ENCODE measurements at regions not wholly inside any gene's neighbourhood (a gene's known extent, or its start where the extent isn't known, plus 50 kb on each side); places are given as distances from the start of the nearest gene placed in this dataset.

- Histone ChIP-seq H3K9me3 (ENCODE audit: insufficient read depth, low read depth, low read length) (no peaks in the 10 kb centered on the region), H3K79me2 (ENCODE audit: insufficient read depth, low read length) (no peaks in the 10 kb centered on the region), H3K27me3 (ENCODE audit: insufficient read depth, low read length) (no peaks in the 10 kb centered on the region), H3K27ac (ENCODE audit: low read depth, low read length) (no peak overlapping the region), H3K4me3 (ENCODE audit: insufficient read depth, low read depth, low read length) (no peak overlapping the region), H2AFZ (ENCODE audit: low read depth, low read length) (no peak overlapping the region), H3K36me3 (ENCODE audit: insufficient read depth, low read length) (no peaks in the 10 kb centered on the region), H3K4me2 (ENCODE audit: low read length) (no peak overlapping the region), H3K9ac (ENCODE audit: low read length) (no peak overlapping the region), H3K4me1 (ENCODE audit: insufficient read depth, low read length) (no peaks in the 10 kb centered on the region), H4K20me1 (ENCODE audit: insufficient read depth, low read length) (no peaks in the 10 kb centered on the region)
- Mint-ChIP-seq H3K27me3 (ENCODE audit: low read depth, unreplicated experiment) (no peaks in the 10 kb centered on the region), H3K27ac (ENCODE audit: unreplicated experiment) (no peak overlapping the region), H3K4me3 (ENCODE audit: unreplicated experiment) (no peak overlapping the region), H3K36me3 (ENCODE audit: low read depth, unreplicated experiment) (no peaks in the 10 kb centered on the region), H3K4me1 (ENCODE audit: low read depth, unreplicated experiment) (no peaks in the 10 kb centered on the region), H3K9me3 (ENCODE audit: unreplicated experiment) (peaks cover 1% of the 10 kb centered on the region)
- DNase-seq (ENCODE audit: low read depth) (no peak), FAIRE-seq (no peak)
- no peak for TF ChIP-seq EZH2 (IDR thresholded peaks at IDR 0.05; ENCODE audit: insufficient read depth, low read length)
- TF ChIP-seq, protein P1, sequence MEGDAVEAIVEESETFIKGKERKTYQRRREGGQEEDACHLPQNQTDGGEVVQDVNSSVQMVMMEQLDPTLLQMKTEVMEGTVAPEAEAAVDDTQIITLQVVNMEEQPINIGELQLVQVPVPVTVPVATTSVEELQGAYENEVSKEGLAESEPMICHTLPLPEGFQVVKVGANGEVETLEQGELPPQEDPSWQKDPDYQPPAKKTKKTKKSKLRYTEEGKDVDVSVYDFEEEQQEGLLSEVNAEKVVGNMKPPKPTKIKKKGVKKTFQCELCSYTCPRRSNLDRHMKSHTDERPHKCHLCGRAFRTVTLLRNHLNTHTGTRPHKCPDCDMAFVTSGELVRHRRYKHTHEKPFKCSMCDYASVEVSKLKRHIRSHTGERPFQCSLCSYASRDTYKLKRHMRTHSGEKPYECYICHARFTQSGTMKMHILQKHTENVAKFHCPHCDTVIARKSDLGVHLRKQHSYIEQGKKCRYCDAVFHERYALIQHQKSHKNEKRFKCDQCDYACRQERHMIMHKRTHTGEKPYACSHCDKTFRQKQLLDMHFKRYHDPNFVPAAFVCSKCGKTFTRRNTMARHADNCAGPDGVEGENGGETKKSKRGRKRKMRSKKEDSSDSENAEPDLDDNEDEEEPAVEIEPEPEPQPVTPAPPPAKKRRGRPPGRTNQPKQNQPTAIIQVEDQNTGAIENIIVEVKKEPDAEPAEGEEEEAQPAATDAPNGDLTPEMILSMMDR (IDR thresholded peaks at IDR 0.05; ENCODE audit: insufficient read depth, low read depth, low read length) = no peak
Measured at GRCh38 chr4:124090021-124090420, 622.5 kb downstream of the ANKRD50 start.

- Mint-ChIP-seq H3K27me3 (ENCODE audit: low read depth, unreplicated experiment) (no peaks in the 10 kb centered on the region), H3K9me3 (ENCODE audit: unreplicated experiment) (peaks cover 1% of the 10 kb centered on the region), H3K4me1 (ENCODE audit: low read depth, unreplicated experiment) (no peaks in the 10 kb centered on the region), H3K27ac (ENCODE audit: unreplicated experiment) (no peak overlapping the region), H3K36me3 (ENCODE audit: low read depth, unreplicated experiment) (no peaks in the 10 kb centered on the region), H3K4me3 (ENCODE audit: unreplicated experiment) (no peak overlapping the region)
- no peak for FAIRE-seq
- no peaks in the 10 kb centered on the region for H3K4me1 ChIP-seq (ENCODE audit: insufficient read depth, low read length)
- DNase-seq (ENCODE audit: low read depth) = no peak
- no peaks in the 10 kb centered on the region for H3K36me3 ChIP-seq (ENCODE audit: insufficient read depth, low read length)
- H3K4me2 ChIP-seq (ENCODE audit: low read length) = no peak overlapping the region
- no peaks in the 10 kb centered on the region for H3K9me3 ChIP-seq (ENCODE audit: insufficient read depth, low read depth, low read length)
- H4K20me1 ChIP-seq (ENCODE audit: insufficient read depth, low read length) = no peaks in the 10 kb centered on the region
- H3K27me3 ChIP-seq (ENCODE audit: insufficient read depth, low read length) = no peaks in the 10 kb centered on the region
- no peaks in the 10 kb centered on the region for H3K79me2 ChIP-seq (ENCODE audit: insufficient read depth, low read length)
- no peak overlapping the region for H3K27ac ChIP-seq (ENCODE audit: low read depth, low read length)
- H3K4me3 ChIP-seq (ENCODE audit: insufficient read depth, low read depth, low read length) = no peak overlapping the region
- H2AFZ ChIP-seq (ENCODE audit: low read depth, low read length) = no peak overlapping the region
- TF ChIP-seq, protein P1 (IDR thresholded peaks at IDR 0.05; ENCODE audit: insufficient read depth, low read depth, low read length) = no peak
- TF ChIP-seq EZH2 (IDR thresholded peaks at IDR 0.05; ENCODE audit: insufficient read depth, low read length) = no peak
- no peak overlapping the region for H3K9ac ChIP-seq (ENCODE audit: low read length)
Measured at GRCh38 chr4:124092101-124092500, 620.4 kb downstream of the ANKRD50 start.

- no peaks in the 10 kb centered on the region for H4K20me1 ChIP-seq (ENCODE audit: insufficient read depth, low read length)
- no peaks in the 10 kb centered on the region for H3K36me3 ChIP-seq (ENCODE audit: insufficient read depth, low read length)
- H3K9ac ChIP-seq (ENCODE audit: low read length) = no peak overlapping the region
- Mint-ChIP-seq H3K27ac (ENCODE audit: unreplicated experiment) (no peak overlapping the region), H3K27me3 (ENCODE audit: low read depth, unreplicated experiment) (no peaks in the 10 kb centered on the region), H3K4me3 (ENCODE audit: unreplicated experiment) (no peak overlapping the region), H3K36me3 (ENCODE audit: low read depth, unreplicated experiment) (no peaks in the 10 kb centered on the region), H3K4me1 (ENCODE audit: low read depth, unreplicated experiment) (peaks cover 3% of the 10 kb centered on the region), H3K9me3 (ENCODE audit: unreplicated experiment) (peaks cover 1% of the 10 kb centered on the region)
- no peaks in the 10 kb centered on the region for H3K9me3 ChIP-seq (ENCODE audit: insufficient read depth, low read depth, low read length)
- H3K4me2 ChIP-seq (ENCODE audit: low read length) = no peak overlapping the region
- no peaks in the 10 kb centered on the region for H3K27me3 ChIP-seq (ENCODE audit: insufficient read depth, low read length)
- FAIRE-seq = no peak
- TF ChIP-seq, protein P1 (IDR thresholded peaks at IDR 0.05; ENCODE audit: insufficient read depth, low read depth, low read length) = no peak
- no peak for TF ChIP-seq EZH2 (IDR thresholded peaks at IDR 0.05; ENCODE audit: insufficient read depth, low read length)
- no peaks in the 10 kb centered on the region for H3K4me1 ChIP-seq (ENCODE audit: insufficient read depth, low read length)
- H3K4me3 ChIP-seq (ENCODE audit: insufficient read depth, low read depth, low read length) = no peak overlapping the region
- DNase-seq (ENCODE audit: low read depth) = no peak
- H3K79me2 ChIP-seq (ENCODE audit: insufficient read depth, low read length) = no peaks in the 10 kb centered on the region
- H3K27ac ChIP-seq (ENCODE audit: low read depth, low read length) = no peak overlapping the region
- no peak overlapping the region for H2AFZ ChIP-seq (ENCODE audit: low read depth, low read length)
Measured at GRCh38 chr4:124092541-124092984, 620.0 kb downstream of the ANKRD50 start.
